ENCODE measurements at regions not wholly inside any gene's neighbourhood (a gene's known extent, or its start where the extent isn't known, plus 50 kb on each side); places are given as distances from the start of the nearest gene placed in this dataset.

DNA sequence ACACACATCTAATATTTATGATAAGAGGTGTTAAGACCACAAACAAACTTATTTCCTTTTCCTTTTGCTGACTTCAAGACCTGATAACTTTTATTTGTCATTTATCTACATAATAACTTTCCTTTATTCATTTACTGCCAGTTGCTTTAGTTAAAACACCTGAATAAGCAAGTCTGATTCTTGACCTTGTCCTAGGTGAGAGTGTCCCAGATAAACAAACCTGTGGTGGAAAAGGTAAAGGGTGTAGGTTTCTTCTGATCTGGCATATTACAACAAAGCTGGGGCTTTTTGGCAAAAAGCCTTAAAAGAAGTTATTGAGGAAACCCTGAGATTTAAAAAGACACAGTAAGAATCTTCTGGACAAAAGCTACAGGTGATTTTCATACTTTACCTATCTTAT, 191.5 kb downstream of the ZBBX start:
- Mint-ChIP-seq H3K27me3 (ENCODE audit: low read depth) (no peaks in the 10 kb centered on the region), H3K4me1 (ENCODE audit: low read depth) (no peaks in the 10 kb centered on the region), H3K4me3 (no peak overlapping the region), H3K27ac (no peak overlapping the region), H3K36me3 (ENCODE audit: low read depth) (no peaks in the 10 kb centered on the region), H3K9me3 (peaks cover 14% of the 10 kb centered on the region)
- no peak for DNase-seq (ENCODE audit: low spot score)

DNA sequence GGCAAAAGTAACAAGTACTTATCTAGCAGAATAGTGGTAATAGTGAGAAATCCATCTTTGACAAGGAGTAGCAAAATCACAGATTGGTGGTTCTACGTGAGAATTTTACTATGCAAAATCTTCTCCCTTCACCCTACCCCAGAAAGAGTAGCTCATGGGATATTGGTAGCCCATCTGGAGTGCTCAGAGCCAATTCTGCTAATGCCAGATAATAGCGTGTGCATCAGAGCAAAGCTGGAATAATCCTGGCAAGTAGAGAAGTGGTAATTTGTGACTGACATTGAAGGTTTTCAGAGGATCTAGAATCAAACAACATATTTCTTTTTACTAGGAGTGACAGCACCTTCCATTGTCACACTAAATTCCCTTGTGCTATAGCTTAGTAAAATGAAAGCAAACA, 192.9 kb downstream of the ZBBX start:
- DNase-seq (ENCODE audit: low spot score) = no peak
- Mint-ChIP-seq H3K27me3 (ENCODE audit: low read depth) (no peaks in the 10 kb centered on the region), H3K27ac (no peak overlapping the region), H3K4me3 (no peak overlapping the region), H3K4me1 (ENCODE audit: low read depth) (no peaks in the 10 kb centered on the region), H3K36me3 (ENCODE audit: low read depth) (no peaks in the 10 kb centered on the region), H3K9me3 (peaks cover 10% of the 10 kb centered on the region)

DNA sequence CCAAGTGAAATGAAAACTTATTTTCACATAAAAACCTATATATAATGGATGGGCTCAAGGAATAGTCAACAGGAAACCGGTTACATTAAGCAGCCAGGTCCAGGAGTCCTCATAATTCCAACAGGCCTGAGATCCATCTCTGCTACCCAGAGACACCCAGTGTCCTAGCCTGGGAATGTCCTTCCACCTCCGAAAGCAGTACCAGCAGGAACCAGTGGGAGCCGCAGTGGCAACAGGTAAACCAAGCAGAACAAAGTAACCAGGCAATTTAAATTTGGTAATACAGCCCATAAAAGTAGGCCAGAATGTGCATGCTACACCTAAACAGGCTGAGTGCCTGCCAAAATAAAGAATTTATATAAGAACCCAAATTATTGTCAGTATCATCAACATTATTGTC, 195.6 kb downstream of the ZBBX start:
- Mint-ChIP-seq H3K27me3 (ENCODE audit: low read depth) (no peaks in the 10 kb centered on the region), H3K27ac (no peak overlapping the region), H3K9me3 (peaks cover 9% of the 10 kb centered on the region), H3K4me3 (no peak overlapping the region), H3K36me3 (ENCODE audit: low read depth) (no peaks in the 10 kb centered on the region), H3K4me1 (ENCODE audit: low read depth) (no peaks in the 10 kb centered on the region)
- DNase-seq (ENCODE audit: low spot score) = no peak

DNA sequence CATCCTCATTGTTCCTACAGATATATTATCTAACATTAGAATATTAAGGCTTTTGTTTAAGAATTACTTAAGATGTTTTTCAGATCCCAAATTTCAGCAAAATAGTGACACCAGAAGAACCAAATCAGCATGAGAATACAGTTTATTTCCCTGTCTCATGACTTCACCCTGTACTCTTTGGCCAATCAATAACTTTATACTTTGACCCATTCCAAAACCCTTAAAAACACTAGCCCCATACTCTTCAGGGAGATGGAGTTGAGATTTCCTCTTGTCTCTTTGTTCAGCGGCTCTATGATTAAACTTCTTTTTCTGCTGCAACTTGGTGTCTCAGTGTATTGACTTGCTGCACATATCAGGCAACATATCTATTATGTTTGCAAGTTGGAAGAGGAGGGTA, 207.7 kb downstream of the ZBBX start:
- Mint-ChIP-seq H3K27ac (no peak overlapping the region), H3K27me3 (ENCODE audit: low read depth) (no peaks in the 10 kb centered on the region), H3K4me3 (no peak overlapping the region), H3K36me3 (ENCODE audit: low read depth) (no peaks in the 10 kb centered on the region), H3K4me1 (ENCODE audit: low read depth) (no peaks in the 10 kb centered on the region), H3K9me3 (peaks cover 19% of the 10 kb centered on the region)
- DNase-seq (ENCODE audit: low spot score) = no peak

DNA sequence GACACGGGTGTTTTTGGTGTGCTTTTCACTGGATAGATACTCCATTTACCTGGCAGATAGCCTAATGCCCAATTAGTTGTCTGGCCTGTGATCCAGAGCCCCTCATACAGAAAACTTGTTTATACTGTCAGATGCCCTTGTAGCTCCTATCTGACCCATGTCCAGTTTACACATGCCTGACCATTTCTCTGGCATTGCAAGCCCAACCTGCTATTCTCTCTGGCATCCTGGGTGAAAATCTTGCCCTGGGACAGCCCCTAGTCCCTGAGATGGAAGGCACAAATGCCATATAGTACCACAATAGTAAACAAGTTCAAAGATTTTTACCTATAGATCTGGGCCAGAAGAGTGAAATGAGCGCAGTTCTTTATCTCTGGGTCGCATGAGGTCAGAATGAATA, 212.6 kb downstream of the ZBBX start:
- H3K27me3 Mint-ChIP-seq (ENCODE audit: low read depth) = no peaks in the 10 kb centered on the region
- no peaks in the 10 kb centered on the region for H3K4me1 Mint-ChIP-seq (ENCODE audit: low read depth)

DNA sequence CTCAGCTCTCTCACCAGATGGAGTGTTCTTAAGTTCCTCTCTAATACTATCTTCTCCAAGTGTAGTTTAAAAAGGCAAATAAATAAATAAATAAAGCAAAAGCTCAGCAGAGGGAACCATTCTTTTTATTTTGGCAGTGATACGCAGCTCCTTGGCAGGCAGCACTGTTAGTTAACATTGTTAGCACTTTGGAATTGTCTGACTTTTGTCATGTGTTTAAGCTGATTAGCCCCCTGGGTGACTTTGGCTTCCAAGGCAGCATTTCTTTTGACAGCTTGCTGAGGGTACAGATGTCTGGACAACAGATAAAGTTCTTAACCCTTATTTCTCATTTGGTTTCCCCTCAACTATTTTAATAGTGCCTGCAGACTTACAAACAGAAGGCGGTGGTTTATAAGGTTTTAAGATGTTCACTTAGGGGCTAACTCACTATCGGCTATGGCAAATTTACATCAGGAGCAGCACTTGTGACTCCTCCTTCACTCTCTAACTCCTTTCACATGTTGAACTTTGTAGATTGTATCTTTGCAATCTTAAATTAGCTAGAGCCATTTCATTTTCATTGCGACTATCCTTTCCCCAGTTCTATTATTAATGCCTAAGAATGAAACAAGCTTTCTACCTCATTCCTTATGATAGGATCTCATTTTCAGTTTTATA, 213.4 kb downstream of the ZBBX start:
- Mint-ChIP-seq H3K9me3 (peaks cover 5% of the 10 kb centered on the region), H3K27ac (no peak overlapping the region), H3K36me3 (ENCODE audit: low read depth) (no peaks in the 10 kb centered on the region)

More for the DNA sequence above, 212.6 kb downstream of the ZBBX start:
- no peak for DNase-seq (ENCODE audit: low spot score)
- Mint-ChIP-seq H3K36me3 (ENCODE audit: low read depth) (no peaks in the 10 kb centered on the region), H3K4me3 (no peak overlapping the region), H3K27ac (no peak overlapping the region), H3K9me3 (peaks cover 5% of the 10 kb centered on the region)

DNA sequence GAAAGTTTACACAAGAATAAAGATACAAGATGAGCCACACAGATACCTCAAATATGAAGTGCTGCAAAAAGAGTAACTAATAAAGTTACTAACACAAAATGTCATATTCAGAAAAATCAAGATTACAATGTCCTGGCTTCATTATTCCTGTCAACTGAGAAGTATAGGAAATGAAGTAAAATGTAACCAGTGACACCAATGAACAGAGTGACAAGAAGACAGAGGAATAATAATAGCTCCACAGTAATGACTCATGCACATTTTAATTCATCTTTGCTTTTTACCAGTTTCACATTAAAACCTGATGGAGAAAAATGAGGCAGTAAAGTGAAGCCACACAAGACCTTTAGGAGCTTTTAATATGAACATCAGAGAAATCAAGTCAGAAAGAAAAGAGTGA, 214.1 kb downstream of the ZBBX start:
- Mint-ChIP-seq H3K4me3 (no peak overlapping the region), H3K27me3 (ENCODE audit: low read depth) (no peaks in the 10 kb centered on the region), H3K4me1 (ENCODE audit: low read depth) (no peaks in the 10 kb centered on the region), H3K9me3 (peaks cover 5% of the 10 kb centered on the region), H3K36me3 (ENCODE audit: low read depth) (no peaks in the 10 kb centered on the region), H3K27ac (no peak overlapping the region)
- DNase-seq (ENCODE audit: low spot score) = no peak

More for the DNA sequence above, 213.4 kb downstream of the ZBBX start:
- DNase-seq (ENCODE audit: low spot score) = no peak
- Mint-ChIP-seq H3K4me1 (ENCODE audit: low read depth) (no peaks in the 10 kb centered on the region), H3K4me3 (no peak overlapping the region), H3K27me3 (ENCODE audit: low read depth) (no peaks in the 10 kb centered on the region)

DNA sequence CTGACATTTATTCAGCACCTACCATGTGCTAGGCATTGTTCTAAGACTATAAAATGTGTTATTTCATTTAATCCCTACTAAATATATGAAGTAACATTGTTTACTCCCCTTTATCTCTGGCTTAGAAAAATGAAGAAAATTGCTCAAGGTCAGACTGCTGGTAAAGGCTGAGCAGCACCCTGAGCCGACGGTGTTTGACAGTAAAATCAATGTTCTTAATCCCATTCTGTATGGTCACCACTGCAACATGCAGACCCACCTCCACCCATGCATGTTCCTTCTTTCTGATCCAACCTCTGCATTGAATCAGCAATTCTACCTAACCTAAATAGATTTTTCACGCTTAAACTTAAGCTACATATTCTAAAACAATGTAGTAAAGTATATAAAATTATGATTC, 216.5 kb downstream of the ZBBX start:
- no peak for DNase-seq (ENCODE audit: low spot score)
- no peaks in the 10 kb centered on the region for H3K27me3 Mint-ChIP-seq (ENCODE audit: low read depth)
- no peak overlapping the region for H3K27ac Mint-ChIP-seq
- no peaks in the 10 kb centered on the region for H3K4me1 Mint-ChIP-seq (ENCODE audit: low read depth)
- no peak overlapping the region for H3K4me3 Mint-ChIP-seq
- no peaks in the 10 kb centered on the region for H3K9me3 Mint-ChIP-seq
- no peaks in the 10 kb centered on the region for H3K36me3 Mint-ChIP-seq (ENCODE audit: low read depth)

DNA sequence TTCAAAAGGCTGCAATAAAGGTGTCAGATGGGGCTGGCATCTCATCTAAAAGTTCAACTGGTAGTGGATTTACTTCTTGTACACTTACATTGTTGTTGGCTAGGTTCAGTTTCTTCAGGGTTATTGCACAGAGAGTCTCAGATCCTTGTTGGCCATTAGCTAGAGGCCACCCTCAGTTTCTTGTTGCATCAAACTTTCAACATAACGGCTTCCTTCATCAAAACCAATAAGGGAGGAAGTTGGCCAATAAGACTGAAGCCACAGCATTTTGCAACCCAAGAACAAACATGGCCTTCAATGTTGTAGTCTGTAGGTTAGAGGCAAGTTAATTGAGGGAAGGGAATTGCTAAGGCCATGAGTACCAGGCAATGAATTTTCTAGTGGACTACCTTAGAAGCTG, 218.0 kb downstream of the ZBBX start:
- H3K27me3 Mint-ChIP-seq (ENCODE audit: low read depth) = no peaks in the 10 kb centered on the region
- no peaks in the 10 kb centered on the region for H3K36me3 Mint-ChIP-seq (ENCODE audit: low read depth)
- no peak overlapping the region for H3K4me3 Mint-ChIP-seq
- no peaks in the 10 kb centered on the region for H3K4me1 Mint-ChIP-seq (ENCODE audit: low read depth)
- no peak for DNase-seq (ENCODE audit: low spot score)
- no peak overlapping the region for H3K27ac Mint-ChIP-seq
- peaks cover 5% of the 10 kb centered on the region for H3K9me3 Mint-ChIP-seq

DNA sequence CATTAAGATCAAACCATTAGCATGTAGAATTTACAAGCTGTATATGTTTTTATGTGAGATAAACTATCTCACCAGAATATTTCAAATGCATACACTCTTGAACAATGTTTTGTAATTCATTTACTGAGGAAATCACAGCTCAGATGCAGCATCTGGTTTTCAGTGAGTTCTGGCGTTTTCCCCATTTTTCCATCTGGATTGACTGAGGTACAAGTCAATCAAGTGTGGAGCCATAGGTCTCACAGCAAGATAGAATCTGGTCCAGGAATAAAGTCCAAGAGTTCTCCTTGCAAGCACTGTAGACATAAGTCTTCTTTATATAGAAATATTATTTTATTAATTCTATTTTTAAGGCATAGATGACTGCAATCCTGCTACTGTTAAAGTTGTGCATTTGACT, 219.3 kb downstream of the ZBBX start:
- H3K36me3 Mint-ChIP-seq (ENCODE audit: low read depth) = no peaks in the 10 kb centered on the region
- H3K4me3 Mint-ChIP-seq = no peak overlapping the region
- H3K9me3 Mint-ChIP-seq = peaks cover 17% of the 10 kb centered on the region
- no peaks in the 10 kb centered on the region for H3K4me1 Mint-ChIP-seq (ENCODE audit: low read depth)
- H3K27me3 Mint-ChIP-seq (ENCODE audit: low read depth) = no peaks in the 10 kb centered on the region
- H3K27ac Mint-ChIP-seq = no peak overlapping the region
- no peak for DNase-seq (ENCODE audit: low spot score)

DNA sequence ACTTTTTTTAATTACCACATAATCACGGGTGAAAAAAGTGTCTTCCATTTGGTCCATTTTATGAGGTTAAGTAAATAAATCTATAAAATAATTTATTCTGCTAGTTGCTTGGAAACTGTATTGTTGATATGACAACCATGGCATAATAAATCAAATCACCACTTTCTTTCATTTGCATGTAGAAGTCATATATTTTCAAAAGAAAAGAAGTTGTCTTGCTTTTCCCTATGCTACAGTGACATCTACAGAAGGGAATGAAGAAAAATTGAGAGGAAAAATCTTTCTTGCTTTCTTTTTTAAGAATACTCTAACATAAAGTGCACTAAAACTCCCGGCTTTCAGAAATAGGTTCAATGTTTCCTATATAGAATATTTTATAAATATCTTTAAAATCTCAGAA, 228.5 kb downstream of the ZBBX start:
- Mint-ChIP-seq H3K4me1 (ENCODE audit: low read depth) (no peaks in the 10 kb centered on the region), H3K4me3 (no peak overlapping the region), H3K36me3 (ENCODE audit: low read depth) (no peaks in the 10 kb centered on the region), H3K27ac (no peak overlapping the region), H3K27me3 (ENCODE audit: low read depth) (no peaks in the 10 kb centered on the region), H3K9me3 (peaks cover 23% of the 10 kb centered on the region)
- DNase-seq (ENCODE audit: low spot score) = no peak

DNA sequence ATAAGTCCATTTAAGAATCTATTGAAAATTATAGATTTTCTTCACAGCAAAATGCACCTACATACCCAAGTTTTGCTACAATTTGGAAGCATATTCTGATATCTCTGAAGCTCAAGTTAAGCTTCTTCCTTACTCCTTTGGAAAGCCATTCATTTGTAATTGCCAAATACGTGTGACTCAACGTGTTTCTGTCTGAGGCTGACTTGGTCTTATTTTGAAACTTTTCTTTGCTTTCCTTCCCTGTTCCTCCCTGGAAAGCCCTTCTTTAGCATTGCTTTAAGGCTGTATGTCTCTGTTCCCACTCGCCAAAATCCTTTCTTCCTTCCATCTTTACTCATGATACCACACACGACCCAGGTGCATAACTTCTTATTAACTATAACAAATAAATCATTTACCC, 232.0 kb downstream of the ZBBX start:
- Mint-ChIP-seq H3K27me3 (ENCODE audit: low read depth) (no peaks in the 10 kb centered on the region), H3K36me3 (ENCODE audit: low read depth) (no peaks in the 10 kb centered on the region), H3K9me3 (peaks cover 6% of the 10 kb centered on the region), H3K27ac (no peak overlapping the region), H3K4me3 (no peak overlapping the region), H3K4me1 (ENCODE audit: low read depth) (no peaks in the 10 kb centered on the region)
- DNase-seq (ENCODE audit: low spot score) = no peak

DNA sequence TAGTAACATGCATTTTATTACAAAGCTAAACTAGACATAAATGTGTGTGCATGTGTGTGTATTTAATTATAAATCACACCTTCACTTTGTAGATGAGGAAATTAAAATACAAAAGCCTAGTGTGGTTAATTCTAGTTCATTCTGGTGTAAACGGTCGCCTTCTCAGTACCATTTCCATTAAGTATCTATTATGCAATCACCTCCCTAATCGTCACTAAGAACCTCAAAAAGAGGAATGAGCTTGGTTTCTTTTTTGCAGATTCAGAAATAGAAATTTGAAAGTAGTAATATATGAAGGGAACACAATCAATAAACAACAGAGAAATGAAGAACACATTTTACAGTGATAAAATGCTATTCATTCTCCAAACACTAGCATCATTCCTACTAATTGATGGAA, 233.2 kb downstream of the ZBBX start:
- Mint-ChIP-seq H3K36me3 (ENCODE audit: low read depth) (no peaks in the 10 kb centered on the region), H3K9me3 (peaks cover 6% of the 10 kb centered on the region), H3K27me3 (ENCODE audit: low read depth) (no peaks in the 10 kb centered on the region), H3K27ac (no peak overlapping the region), H3K4me1 (ENCODE audit: low read depth) (no peaks in the 10 kb centered on the region), H3K4me3 (no peak overlapping the region)
- DNase-seq (ENCODE audit: low spot score) = no peak

DNA sequence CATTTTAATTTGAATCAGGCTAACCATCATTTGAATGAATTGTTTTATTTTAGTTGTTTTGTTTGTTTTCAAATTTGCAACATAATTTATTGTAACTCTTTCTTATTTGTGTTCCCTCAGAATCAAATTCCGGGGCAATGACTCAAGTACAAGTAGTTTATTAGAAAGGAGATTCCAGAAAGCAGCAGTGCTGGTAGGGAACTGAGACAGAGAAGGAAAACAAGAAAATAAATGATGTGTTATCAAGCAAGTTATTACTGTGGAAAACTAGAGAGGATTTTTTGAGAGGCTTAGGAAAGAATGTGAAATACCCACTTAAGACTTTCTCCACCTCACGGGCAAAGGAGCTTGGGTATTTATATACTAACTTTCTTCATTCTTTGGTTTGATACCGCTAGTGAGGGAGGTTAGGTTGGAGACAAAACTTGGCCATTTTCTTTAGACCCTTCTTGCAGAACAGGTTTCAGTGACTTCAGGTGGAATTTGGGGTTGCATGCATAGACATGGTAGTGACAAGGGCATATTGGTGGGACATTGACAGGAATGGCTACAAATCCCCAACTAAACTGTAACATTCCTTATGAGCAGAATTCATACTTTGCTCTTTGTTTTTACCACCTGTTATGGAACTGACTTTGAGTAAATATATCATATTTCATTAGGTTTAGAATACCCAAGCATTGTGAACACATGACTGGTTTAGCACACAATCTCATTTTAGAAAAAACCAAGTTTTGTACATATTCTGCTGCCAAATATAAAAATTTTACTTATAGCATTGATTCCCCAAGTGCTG, 254.3 kb downstream of the ZBBX start:
- no peak for DNase-seq (ENCODE audit: low spot score)
- Mint-ChIP-seq H3K27ac (no peak overlapping the region), H3K9me3 (peaks cover 15% of the 10 kb centered on the region), H3K4me1 (ENCODE audit: low read depth) (no peaks in the 10 kb centered on the region), H3K36me3 (ENCODE audit: low read depth) (no peaks in the 10 kb centered on the region), H3K27me3 (ENCODE audit: low read depth) (no peaks in the 10 kb centered on the region), H3K4me3 (no peak overlapping the region)

DNA sequence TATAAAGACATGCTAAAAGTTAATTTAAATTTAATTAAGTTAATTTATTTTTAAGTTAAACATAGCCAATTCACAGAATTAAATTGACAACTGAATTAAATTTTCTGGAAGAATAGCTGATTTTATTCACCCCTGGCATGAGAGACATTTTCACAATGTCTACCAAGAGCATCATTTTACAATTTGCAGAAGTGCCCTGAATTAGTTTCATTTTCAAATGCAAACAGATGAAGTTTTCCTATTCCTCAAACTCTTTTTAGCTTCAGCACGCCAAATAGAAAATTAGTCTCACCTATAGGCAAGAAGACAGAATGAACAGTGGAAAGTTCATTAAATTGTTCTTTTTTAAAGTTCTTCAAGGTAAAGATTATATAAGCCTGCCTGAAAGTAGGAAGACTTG, 259.3 kb downstream of the ZBBX start:
- no peaks in the 10 kb centered on the region for H3K4me1 Mint-ChIP-seq (ENCODE audit: low read depth)
- H3K4me3 Mint-ChIP-seq = no peak overlapping the region
- H3K27me3 Mint-ChIP-seq (ENCODE audit: low read depth) = no peaks in the 10 kb centered on the region
- H3K9me3 Mint-ChIP-seq = peaks cover 7% of the 10 kb centered on the region
- no peaks in the 10 kb centered on the region for H3K36me3 Mint-ChIP-seq (ENCODE audit: low read depth)
- no peak for DNase-seq (ENCODE audit: low spot score)
- no peak overlapping the region for H3K27ac Mint-ChIP-seq

Data from T-helper 2 cell treated with Interferon-gamma antibody and Interleukin-4, amounts not matched to agents 5 μg/mL and 100 μg/mL, for 36 hours (primary cell).